K562 (cell line): ENCODE measurements at regions not wholly inside any gene's neighbourhood (a gene's known extent, or its start where the extent isn't known, plus 50 kb on each side); places are given as distances from the start of the nearest gene placed in this dataset.

Source experiments
- ATAC-seq: fragments of 200-7000 bp; cut with Tn5 transposase; 3 replicates; pipeline ENCODE4 v1.9.1; 2020; ENCODE audit warnings: moderate library complexity
- BruUV-seq: library from RNA; stranded (reverse); fragments of 400-500 nt; replicated peaks from 2 replicates; lab custom pipeline; 2021; lab: Mats Ljungman, UMichigan
- CTCF ChIA-PET: fragments of 300-600 bp; formaldehyde crosslinking; extraction: SDS; loops from one replicate; lab custom pipeline; 2021; ENCODE audit warnings: low intra/inter-chr PET ratio; lab: Yijun Ruan, JAX
- POLR2A ChIA-PET: fragments of 300-600, 350-650 bp; sonication (Branson Sonifier 250); formaldehyde crosslinking; extraction: SDS; loops from one replicate; lab custom pipeline; 2021; ENCODE audit warnings: antibody characterized with exemption, inconsistent platforms; lab: Yijun Ruan, JAX
- DNase-seq, 4 experiments: peaks; one replicate each; pipeline versions ENCODE4 v3.0.0 to v3.0.0-alpha.2; 2011 to 2018; ENCODE audit warnings: low spot score in 3 of 4, mixed read lengths in 3 of 4; ENCODE audit errors: extremely low read depth in 1 of 4
- FAIRE-seq: peaks from 2 replicates; lab custom pipeline; 2011; peaks lifted over from hg19 to GRCh38; lab: Jason Lieb, UNC
- H2AFZ ChIP-seq: 2 replicates; pipeline ENCODE4 v1.6.0; 2011; ENCODE audit warnings: low read depth, low read length, control low read depth, inconsistent platforms
- H3K27ac ChIP-seq: fragments of 200-600 bp; 3 replicates; pipeline ENCODE4 v1.8.0; 2011; ENCODE audit warnings: low read depth, mild to moderate bottlenecking, control low read depth, inconsistent platforms, low read length, moderate library complexity, mixed read lengths; ENCODE audit errors: extremely low read depth
- H3K27me3 ChIP-seq, 2 experiments: fragments of 300-600 bp in 1 of 2; 2 replicates in 1 of 2; 3 replicates in 1 of 2; pipeline versions ENCODE4 v1.6.0 to v1.8.0; 2011; ENCODE audit warnings: inconsistent platforms in 2 of 2, low read length in 2 of 2, mild to moderate bottlenecking in 1 of 2, mixed read lengths in 1 of 2, moderate library complexity in 1 of 2; ENCODE audit not compliant: control insufficient read depth in 2 of 2, insufficient read depth in 2 of 2
- H3K36me3 ChIP-seq: fragments of 300-600 bp; 3 replicates; pipeline ENCODE4 v1.8.0; 2011; ENCODE audit warnings: mild to moderate bottlenecking, low read length, inconsistent platforms; ENCODE audit not compliant: control insufficient read depth, insufficient read depth
- H3K4me1 ChIP-seq, 2 experiments: fragments of 200-600 bp in 1 of 2; replicated peaks in 1 of 2; 2 replicates in 1 of 2; 3 replicates in 1 of 2; pipeline versions ENCODE4 v1.5.1 to v1.8.0; 2011; ENCODE audit warnings: inconsistent platforms in 2 of 2, low read length in 2 of 2, mild to moderate bottlenecking in 1 of 2, mixed read lengths in 1 of 2, moderate library complexity in 1 of 2; ENCODE audit not compliant: control insufficient read depth in 2 of 2, insufficient read depth in 2 of 2
- H3K4me2 ChIP-seq: 2 replicates; pipeline ENCODE4 v1.6.1; 2011; ENCODE audit warnings: low read length, control low read depth, inconsistent platforms, mixed read lengths; ENCODE audit not compliant: insufficient read depth
- H3K4me3 ChIP-seq: fragments of 200-600 bp; sonication (generic), shearing (Covaris generic); 2 replicates; pipeline ENCODE4 v1.5.1; 2016; ENCODE audit warnings: control low read depth, inconsistent platforms
- H3K79me2 ChIP-seq: fragments of 200-600 bp; 3 replicates; pipeline ENCODE4 v1.8.0; 2011; ENCODE audit warnings: low read length, inconsistent platforms; ENCODE audit not compliant: control insufficient read depth, insufficient read depth
- H3K9ac ChIP-seq, 2 experiments: 2 replicates each; pipeline versions ENCODE4 v1.6.0 to v1.6.1; 2011; ENCODE audit warnings: low read depth in 2 of 2, low read length in 2 of 2, control low read depth in 1 of 2, inconsistent platforms in 1 of 2, mild to moderate bottlenecking in 1 of 2, mixed read lengths in 1 of 2; ENCODE audit not compliant: insufficient read depth in 1 of 2
- H3K9me1 ChIP-seq: one replicate; pipeline ENCODE4 v1.6.0; 2011; ENCODE audit warnings: inconsistent platforms, mild to moderate bottlenecking, low read length, moderate library complexity; ENCODE audit not compliant: control insufficient read depth, insufficient read depth
- H3K9me3 ChIP-seq: replicated peaks from 2 replicates; pipeline ENCODE4 v1.5.1; 2011; ENCODE audit warnings: low read depth, low read length, inconsistent platforms; ENCODE audit not compliant: control insufficient read depth, insufficient read depth
- H4K20me1 ChIP-seq: replicated peaks from 2 replicates; pipeline ENCODE4 v1.6.1; 2011; ENCODE audit warnings: low read length, inconsistent platforms, mixed read lengths; ENCODE audit not compliant: control insufficient read depth, insufficient read depth
- CBX2 ChIP-seq: fragments of 200-600 bp; sonication (generic); IDR thresholded peaks from one replicate; pipeline ENCODE4 v1.6.1; 2012; ENCODE audit warnings: mild to moderate bottlenecking, low read length, inconsistent platforms; ENCODE audit not compliant: insufficient read depth, poor library complexity, severe bottlenecking
- HNRNPUL1 ChIP-seq: fragments of 200-400 bp; formaldehyde crosslinking; IDR thresholded peaks from 2 replicates; pipeline ENCODE4 v1.6.1; 2017; ENCODE audit warnings: low read length
- KLF10 ChIP-seq: fragments of 250-450 bp; sonication (Bioruptor Pico); IDR thresholded peaks from 2 replicates; pipeline ENCODE4 v1.6.1; 2021; ENCODE audit warnings: matching md5 sums
- NCOA2 ChIP-seq, 2 experiments: fragments of 450-650 bp; IDR thresholded peaks; 2 replicates each; pipeline ENCODE4 v1.6.1; 2018; ENCODE audit warnings: mild to moderate bottlenecking in 2 of 2, moderate library complexity in 1 of 2; ENCODE audit not compliant: partially characterized antibody in 2 of 2
- NR2C1 ChIP-seq, 2 experiments: fragments of 450-650 bp; IDR thresholded peaks; 2 replicates each; pipeline ENCODE4 v1.6.1; 2017; ENCODE audit warnings: mild to moderate bottlenecking in 2 of 2, antibody characterized with exemption in 1 of 2, inconsistent platforms in 1 of 2, missing compliant biosample characterization in 1 of 2, missing genetic modification characterization in 1 of 2
- RAD21 ChIP-seq, 2 experiments: fragments of 250-450 bp in 1 of 2; fragments of 450-650 bp in 1 of 2; sonication (Bioruptor Pico) in 1 of 2; formaldehyde crosslinking in 1 of 2; IDR thresholded peaks in 1 of 2; conservative IDR thresholded peaks in 1 of 2; 2 replicates each; pipeline versions ENCODE4 v1.4.0 to v1.8.0; 2020 to 2022; ENCODE audit warnings: mild to moderate bottlenecking in 2 of 2, moderate library complexity in 1 of 2
- SIX5 ChIP-seq, 2 experiments: IDR thresholded peaks; 2 replicates each; pipeline ENCODE4 v1.6.1; 2011; ENCODE audit warnings: low read length in 2 of 2, borderline replicate concordance in 1 of 2, low read depth in 1 of 2, mild to moderate bottlenecking in 1 of 2, moderate library complexity in 1 of 2; ENCODE audit not compliant: insufficient read depth in 1 of 2
- SMC3 ChIP-seq: conservative IDR thresholded peaks from 2 replicates; pipeline ENCODE4 v1.6.1; 2011; ENCODE audit warnings: low read depth, low read length, improper control_type of control experiment; ENCODE audit not compliant: insufficient read depth
- TARDBP ChIP-seq: fragments of 450-650 bp; IDR thresholded peaks from 2 replicates; pipeline ENCODE4 v1.6.1; 2016
- ZFX ChIP-seq: sonication (generic); formaldehyde crosslinking; IDR thresholded peaks from 2 replicates; pipeline ENCODE4 v1.8.0; 2022; ENCODE audit warnings: mild to moderate bottlenecking, missing genetic modification reagents, moderate library complexity
- WGBS: fragments of 100-300 bp; shearing (Covaris generic); methylation state at CpG from one replicate; pipeline ENCODE4 v1.1.6; 2016; ENCODE audit warnings: low coverage, mixed read lengths; ENCODE audit not compliant: insufficient coverage; ENCODE audit errors: missing lambda C conversion rate; 5-methylcytosine and 5-hydroxymethylcytosine counted together
- in situ Hi-C: fragments of 300-500 bp; cut with MboI; formaldehyde crosslinking; loops from 4 replicates; pipeline ENCODE4 v1.15.0; 2018; ENCODE audit warnings: inconsistent platforms, mixed read lengths
- intact Hi-C: fragments of 100-400 bp; cut with micrococcal nuclease; formaldehyde crosslinking; loops from 2 replicates; pipeline ENCODE4 v1.14.2; 2022
- TF ChIP-seq, protein P1 (sequence below): fragments of 250-450 bp; sonication (Bioruptor Pico); IDR thresholded peaks from 2 replicates; pipeline ENCODE4 v1.5.0; 2021; ENCODE audit warnings: mild to moderate bottlenecking, moderate library complexity
- TF ChIP-seq, protein P2 (sequence below): IDR thresholded peaks from 2 replicates; pipeline ENCODE4 v1.6.1; 2011; ENCODE audit warnings: borderline replicate concordance, low read depth, mild to moderate bottlenecking, moderate library complexity, low read length; ENCODE audit not compliant: insufficient read depth, poor library complexity, severe bottlenecking

DNA sequence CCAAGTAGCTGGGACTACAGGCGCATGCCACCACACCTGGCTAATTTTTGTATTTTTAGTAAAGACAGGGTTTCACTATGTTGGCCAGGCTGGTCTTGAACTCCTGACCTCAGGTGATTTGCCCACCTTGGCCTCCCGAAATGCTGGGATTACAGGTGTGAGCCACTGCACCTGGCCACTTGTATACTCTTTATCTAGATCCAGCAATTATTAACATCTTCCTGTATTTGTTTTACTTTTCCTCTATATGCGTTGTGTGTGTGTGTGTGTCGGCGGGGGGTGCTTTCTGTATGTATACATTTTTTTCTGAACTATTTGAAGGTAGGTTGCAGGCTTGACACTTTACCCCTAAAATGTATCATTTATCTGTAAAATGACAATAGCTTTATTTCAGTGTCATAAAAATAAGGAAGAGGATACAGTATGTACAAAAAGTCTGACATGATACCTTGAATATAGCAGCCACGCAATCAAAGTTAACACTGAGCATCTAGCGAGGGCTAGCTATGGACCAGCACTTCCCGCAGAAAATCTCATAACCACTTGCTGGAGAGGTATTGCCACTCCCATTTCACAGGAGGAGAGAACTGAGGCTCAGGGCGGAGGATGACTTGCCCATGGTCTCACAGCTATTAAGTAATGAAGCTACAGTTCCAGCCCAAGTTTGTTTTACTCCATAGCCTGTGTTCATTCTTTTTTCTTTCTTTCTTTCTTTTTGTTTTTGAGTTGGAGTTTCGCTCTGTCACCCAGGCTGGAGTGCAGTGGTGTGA, 251.3 kb downstream of the MYCN start:
- 0% methylated on average over 10 of the region's 10 CpGs for WGBS
- Histone ChIP-seq H3K4me1 (no peaks in the 10 kb centered on the region), H4K20me1 (no peaks in the 10 kb centered on the region), H3K4me3 (no peak overlapping the region), H3K27ac (no peak overlapping the region), H3K9ac (no peak overlapping the region), H3K79me2 (no peaks in the 10 kb centered on the region), H3K27me3 (no peaks in the 10 kb centered on the region; a peak in 1 of 5 replicates), H2AFZ (no peak overlapping the region), H3K4me2 (no peak overlapping the region), H3K9me1 (no peaks in the 10 kb centered on the region), H3K36me3 (no peaks in the 10 kb centered on the region), H3K9me3 (no peaks in the 10 kb centered on the region)
- ChIA-PET POLR2A (no interaction called here), CTCF (no interaction called here)
- ATAC-seq (no peak), DNase-seq (no peak), FAIRE-seq (no peak)
- intact Hi-C loops = no loop called here
- BruUV-seq = no TSS peak
- in situ Hi-C loops = no loop called here
- TF ChIP-seq, protein P1, sequence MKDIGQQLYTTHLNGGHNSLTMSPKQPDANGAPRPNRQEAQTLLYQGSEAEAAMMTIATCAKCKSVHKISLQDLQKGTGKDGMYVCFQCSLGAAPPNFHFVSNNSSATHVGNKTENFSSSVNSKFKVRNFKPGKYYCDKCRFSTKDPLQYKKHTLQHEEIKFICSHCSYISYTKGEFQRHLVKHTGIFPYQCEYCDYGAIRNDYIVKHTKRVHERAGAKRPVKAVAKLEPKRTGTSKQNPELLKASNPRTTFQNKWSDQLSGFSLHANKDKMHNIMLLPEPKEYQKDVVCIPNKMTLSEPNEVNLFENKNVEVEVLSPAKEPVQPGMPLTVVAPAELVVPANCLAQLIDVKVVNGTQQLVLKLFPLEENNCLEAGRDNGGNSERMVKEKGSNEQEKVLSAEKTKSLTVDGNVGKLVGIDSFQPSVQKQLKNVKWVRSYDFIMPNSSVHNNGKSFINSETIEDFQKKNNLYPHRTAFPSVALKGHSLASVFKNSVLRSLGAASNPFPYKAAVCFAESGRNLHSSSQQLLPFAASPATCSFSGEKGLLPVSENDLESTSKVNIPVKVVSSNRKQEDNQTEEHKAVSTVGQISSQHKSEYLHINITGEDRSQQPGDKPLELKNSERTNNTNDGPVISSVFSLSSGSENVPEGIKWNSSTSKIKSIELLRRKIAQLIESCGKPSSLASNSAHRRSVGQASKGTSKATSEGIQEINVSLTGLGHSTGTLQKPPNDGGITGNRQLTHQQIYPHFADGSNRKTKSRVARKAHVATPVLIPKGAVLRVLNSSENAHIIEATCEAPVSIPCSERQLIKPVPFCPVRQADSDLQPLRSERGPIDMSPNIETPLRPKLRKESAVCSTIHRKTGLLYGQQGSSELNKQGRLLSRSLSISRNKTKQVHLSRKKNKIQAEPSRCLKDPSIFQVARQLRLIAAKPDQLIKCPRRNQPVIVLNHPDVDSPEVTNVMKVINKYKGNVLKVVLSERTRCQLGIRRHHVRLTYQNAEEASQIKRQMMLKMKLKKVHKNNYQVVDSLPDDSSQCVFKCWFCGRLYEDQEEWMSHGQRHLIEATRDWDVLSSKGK (CRISPR knock-in tag) = no peak
- TF ChIP-seq TARDBP = no peak
- TF ChIP-seq, protein P2, sequence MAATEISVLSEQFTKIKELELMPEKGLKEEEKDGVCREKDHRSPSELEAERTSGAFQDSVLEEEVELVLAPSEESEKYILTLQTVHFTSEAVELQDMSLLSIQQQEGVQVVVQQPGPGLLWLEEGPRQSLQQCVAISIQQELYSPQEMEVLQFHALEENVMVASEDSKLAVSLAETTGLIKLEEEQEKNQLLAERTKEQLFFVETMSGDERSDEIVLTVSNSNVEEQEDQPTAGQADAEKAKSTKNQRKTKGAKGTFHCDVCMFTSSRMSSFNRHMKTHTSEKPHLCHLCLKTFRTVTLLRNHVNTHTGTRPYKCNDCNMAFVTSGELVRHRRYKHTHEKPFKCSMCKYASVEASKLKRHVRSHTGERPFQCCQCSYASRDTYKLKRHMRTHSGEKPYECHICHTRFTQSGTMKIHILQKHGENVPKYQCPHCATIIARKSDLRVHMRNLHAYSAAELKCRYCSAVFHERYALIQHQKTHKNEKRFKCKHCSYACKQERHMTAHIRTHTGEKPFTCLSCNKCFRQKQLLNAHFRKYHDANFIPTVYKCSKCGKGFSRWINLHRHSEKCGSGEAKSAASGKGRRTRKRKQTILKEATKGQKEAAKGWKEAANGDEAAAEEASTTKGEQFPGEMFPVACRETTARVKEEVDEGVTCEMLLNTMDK = no peak
- no peak for TF ChIP-seq SIX5 (IDR thresholded peaks at IDR 0.05; ENCODE audit: borderline replicate concordance in 1 of 2, insufficient read depth in 1 of 2, low read depth in 1 of 2, low read length in 2 of 2)
- no peak for TF ChIP-seq ZFX (CRISPR knock-in tag)
- TF ChIP-seq RAD21 (CRISPR knock-in tag; conservative IDR thresholded peaks at IDR 0.05 in 1 of 2, IDR thresholded peaks at IDR 0.05 in 1 of 2) = no peak
- no peak for TF ChIP-seq KLF10 (CRISPR knock-in tag)
- TF ChIP-seq NR2C1 (IDR thresholded peaks at IDR 0.05) = no peak
- TF ChIP-seq NR2C1 (tag; IDR thresholded peaks at IDR 0.05) = no peak
- TF ChIP-seq HNRNPUL1 = no peak
- TF ChIP-seq SMC3 = no peak
- TF ChIP-seq NCOA2 (IDR thresholded peaks at IDR 0.05; ENCODE audit: partially characterized antibody in 2 of 2) = no peak
- no peak for TF ChIP-seq CBX2
